NOMO-1 (cell line): ENCODE measurements at regions not wholly inside any gene's neighbourhood (a gene's known extent, or its start where the extent isn't known, plus 50 kb on each side); places are given as distances from the start of the nearest gene placed in this dataset.

Experiments used
- DNase-seq, 2 experiments: peaks; one replicate each; lab custom pipeline; 2025; ENCODE audit not compliant: unreplicated experiment in 2 of 2; lab: John Stamatoyannopoulos, UW

GRCh38 chr2:64359892-64360657 is 93.9 kb upstream of the LGALSL start:
- no peak for DNase-seq

GRCh38 chr2:64361151-64361938 is 92.6 kb upstream of the LGALSL start:
- DNase-seq = no peak

GRCh38 chr2:64362562-64363026 is 91.4 kb upstream of the LGALSL start:
- no peak for DNase-seq

- DNase-seq = no peak
These were observed 90.8 kb upstream of the LGALSL start for GRCh38 chr2:64363140-64363539.

- DNase-seq = no peak
These were observed 90.1 kb upstream of the LGALSL start for GRCh38 chr2:64363848-64364247.

GRCh38 chr2:64367444-64368232 is 86.3 kb upstream of the LGALSL start:
- no peak for DNase-seq

- DNase-seq = no peak
These were observed 84.3 kb upstream of the LGALSL start for GRCh38 chr2:64369706-64370105.

GRCh38 chr2:64371727-64372126 is 82.2 kb upstream of the LGALSL start:
- no peak for DNase-seq

- DNase-seq = no peak
These were observed 79.3 kb upstream of the LGALSL start for GRCh38 chr2:64374686-64375085.

GRCh38 chr2:64376926-64377325 is 77.0 kb upstream of the LGALSL start:
- no peak for DNase-seq

GRCh38 chr2:64379186-64379585 is 74.8 kb upstream of the LGALSL start:
- no peak for DNase-seq

- no peak for DNase-seq
These were observed 73.0 kb upstream of the LGALSL start for GRCh38 chr2:64380853-64381527.

GRCh38 chr2:64383016-64383591 is 70.9 kb upstream of the LGALSL start:
- DNase-seq = peak; percentile 25 to 44

GRCh38 chr2:64383881-64384280 is 70.1 kb upstream of the LGALSL start:
- DNase-seq = no peak

- no peak for DNase-seq
These were observed 67.3 kb upstream of the LGALSL start for GRCh38 chr2:64386676-64387075.

GRCh38 chr2:64390586-64390985 is 63.4 kb upstream of the LGALSL start:
- DNase-seq = no peak

- DNase-seq = no peak
These were observed 62.5 kb upstream of the LGALSL start for GRCh38 chr2:64391424-64391823.

- no peak for DNase-seq
These were observed 62.0 kb upstream of the LGALSL start for GRCh38 chr2:64391940-64392339.

- no peak for DNase-seq
These were observed 61.4 kb upstream of the LGALSL start for GRCh38 chr2:64392529-64392928.

GRCh38 chr2:64393383-64394010 is 60.5 kb upstream of the LGALSL start:
- DNase-seq = no peak
